ENCODE measurements at regions not wholly inside any gene's neighbourhood (a gene's known extent, or its start where the extent isn't known, plus 50 kb on each side); places are given as distances from the start of the nearest gene placed in this dataset.
"Not testable (repeated sequence)": the region's sequence is repeated elsewhere in the genome, so short reads cannot be mapped to it uniquely, and the experiment has no call there.

DNA sequence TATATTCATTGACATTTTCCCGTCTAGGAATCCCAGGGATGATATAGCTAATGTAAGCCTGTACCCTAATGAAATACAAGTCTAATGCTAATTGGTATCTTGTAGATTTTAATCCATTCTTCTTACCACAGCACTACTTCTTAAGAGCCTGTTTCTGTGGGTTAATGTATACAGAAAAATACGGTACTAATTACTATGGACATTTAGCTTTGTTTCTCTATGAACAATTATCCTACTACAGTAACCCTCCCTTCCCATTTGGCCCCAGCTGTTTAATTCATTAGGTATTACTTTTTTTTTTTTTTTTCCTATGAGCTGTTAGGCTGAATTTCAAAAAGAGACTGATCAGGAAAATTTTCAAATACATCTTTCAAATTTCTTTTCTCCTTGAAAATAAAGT lies 245.1 kb upstream of the SLC7A11 start:
- DNase-seq = no peak

DNA sequence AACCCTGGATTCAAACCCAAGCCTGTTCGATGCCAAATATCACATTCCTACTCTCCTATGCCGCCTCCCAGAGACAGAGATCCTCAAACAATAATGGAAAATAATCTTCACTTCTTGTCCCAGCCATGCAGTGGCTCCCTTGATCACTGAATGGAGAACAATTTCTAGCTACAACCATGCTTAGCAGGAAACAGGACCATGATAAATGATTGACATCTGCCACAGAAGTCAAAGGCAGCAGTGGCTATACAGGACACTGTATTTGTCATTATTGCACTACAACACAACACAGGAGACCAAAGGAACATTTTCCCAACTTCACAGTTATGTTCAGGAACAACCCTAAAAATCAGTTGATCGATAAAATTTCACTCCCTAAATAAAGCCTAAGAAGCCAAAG lies 243.3 kb upstream of the SLC7A11 start:
- DNase-seq = no peak

DNA sequence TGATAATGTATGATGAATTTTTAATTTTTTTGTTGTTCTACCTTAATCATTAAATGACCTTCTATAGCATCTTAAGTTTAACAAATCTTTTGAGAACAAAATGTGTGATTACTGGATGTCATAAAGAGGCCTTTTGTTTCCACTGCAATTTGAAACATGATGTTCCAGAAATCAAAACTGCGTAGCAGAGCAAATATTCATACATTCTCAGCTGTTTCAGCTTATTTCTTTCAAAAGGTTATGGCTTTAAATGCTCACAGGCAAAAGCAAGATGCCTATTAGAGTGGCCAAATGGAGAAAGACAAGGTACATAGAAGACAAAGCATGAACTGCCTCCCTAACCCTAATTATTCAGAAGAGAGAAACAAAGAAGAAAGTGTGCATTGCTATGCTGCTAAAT lies 233.0 kb upstream of the SLC7A11 start:
- no peak for DNase-seq

DNA sequence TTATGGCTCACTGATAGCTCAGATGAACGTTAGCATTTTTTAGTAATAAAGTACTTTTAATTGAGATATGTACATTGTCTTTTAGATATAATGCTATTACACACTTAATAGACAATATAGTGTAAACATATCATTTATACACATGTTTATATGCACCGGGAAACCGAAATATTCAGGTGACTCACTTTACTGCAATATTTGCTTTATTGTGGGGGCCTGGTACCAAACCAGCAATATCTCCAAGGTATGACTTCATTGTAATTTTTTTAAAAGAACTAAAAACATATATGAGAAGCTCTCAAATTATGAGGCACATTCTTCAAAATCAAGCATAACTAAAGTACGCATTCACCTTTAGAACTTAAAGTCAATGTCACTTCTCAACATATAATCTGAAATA lies 231.2 kb upstream of the SLC7A11 start:
- no peak for DNase-seq

DNA sequence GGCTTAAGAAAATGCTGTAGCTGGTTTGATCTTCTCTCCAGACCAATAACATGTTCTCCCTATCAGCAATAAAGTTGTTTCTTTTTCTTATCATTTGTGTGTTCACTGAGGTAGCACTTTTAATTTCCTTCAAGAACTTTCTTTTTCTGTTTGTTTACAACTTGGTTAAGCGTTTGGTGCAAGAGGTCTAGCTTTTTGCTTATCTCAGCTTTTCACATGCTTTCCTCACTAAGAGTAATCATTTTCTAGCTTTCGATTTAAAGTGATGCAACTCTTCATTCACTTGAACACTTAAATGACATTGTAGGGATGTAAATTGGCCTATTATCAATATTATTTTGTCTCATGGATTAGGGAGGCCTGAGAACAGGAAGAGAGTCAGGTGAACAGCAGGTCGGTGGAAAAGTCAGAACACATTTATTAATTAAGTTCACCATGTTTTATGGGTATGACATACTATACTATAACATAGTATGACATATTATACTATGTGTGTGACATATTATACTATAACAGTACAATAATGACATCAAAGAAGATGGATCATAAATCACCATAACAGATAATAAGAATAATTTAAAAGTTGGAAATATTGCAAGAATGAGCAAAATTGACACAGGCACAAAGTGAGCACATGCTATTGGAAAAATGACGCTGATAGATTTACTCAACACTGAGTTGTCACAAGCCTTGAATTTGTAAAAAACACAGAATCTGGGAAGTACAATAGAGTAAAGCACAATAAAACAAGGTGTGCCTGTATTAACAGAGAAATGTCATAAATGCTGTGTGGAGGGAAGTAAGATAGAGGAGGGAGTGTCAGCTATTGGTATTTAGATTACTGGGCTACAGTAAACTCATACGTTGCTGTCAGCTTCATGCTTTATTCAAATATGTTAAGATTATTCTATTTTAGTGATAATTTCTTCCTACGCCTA lies 218.6 kb upstream of the SLC7A11 start:
- no peak for DNase-seq

DNA sequence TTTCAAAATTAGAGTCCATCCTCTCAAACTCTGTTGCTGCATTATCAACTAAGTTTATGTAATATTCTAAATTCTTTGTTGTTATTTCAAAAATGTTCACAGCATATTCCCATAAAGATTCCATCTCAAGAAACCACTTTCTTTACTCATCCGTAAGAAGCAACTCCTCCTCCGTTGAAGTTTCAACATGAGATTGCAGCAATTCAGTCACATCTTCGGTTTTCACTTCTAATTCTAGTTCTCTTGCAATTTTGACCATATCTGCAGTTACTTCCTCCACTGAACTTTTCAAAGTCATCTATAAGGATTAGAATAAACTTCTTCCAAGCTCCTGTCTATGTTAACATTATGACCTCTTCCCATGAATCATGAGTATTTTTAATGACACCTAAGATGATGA lies 216.6 kb upstream of the SLC7A11 start:
- no peak for DNase-seq

DNA sequence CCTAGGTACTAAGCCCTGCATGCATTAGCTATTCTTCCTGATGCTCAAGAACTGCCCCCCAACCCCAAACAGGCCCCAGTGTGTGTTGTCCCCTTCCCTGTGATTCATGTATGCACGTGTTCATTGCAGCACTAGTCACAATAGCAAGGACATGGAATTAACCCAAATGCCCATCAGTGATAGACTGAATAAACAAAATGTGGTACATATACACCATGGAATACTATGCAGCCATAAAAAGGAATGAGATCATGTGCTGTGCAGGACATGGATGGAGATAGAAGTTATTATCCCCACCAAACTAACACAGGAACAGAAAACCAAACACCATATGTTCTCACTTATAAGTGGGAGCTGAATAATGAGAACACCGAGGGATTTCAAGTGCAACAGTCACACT lies 214.2 kb upstream of the SLC7A11 start:
- DNase-seq = not testable (repeated sequence)

DNA sequence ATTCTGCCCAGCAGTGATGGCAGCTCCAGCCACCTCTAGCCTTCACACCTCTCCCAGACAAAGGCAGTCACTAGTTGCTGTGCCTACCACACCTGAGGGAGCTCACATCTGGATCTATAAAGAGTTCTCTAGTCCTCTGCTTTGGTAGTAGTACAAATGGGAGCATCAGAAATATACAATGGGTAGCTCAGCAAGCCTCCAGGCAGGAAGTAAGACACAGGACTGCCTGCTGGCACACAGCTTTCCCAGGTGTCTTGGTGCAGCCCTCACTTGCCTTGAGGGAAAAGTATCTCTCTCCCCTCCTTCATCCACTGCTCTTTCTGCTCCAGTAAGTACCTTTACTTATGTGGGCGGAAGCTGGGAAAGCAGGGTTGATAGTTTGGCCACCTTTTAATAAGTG lies 212.9 kb upstream of the SLC7A11 start:
- no peak for DNase-seq

DNA sequence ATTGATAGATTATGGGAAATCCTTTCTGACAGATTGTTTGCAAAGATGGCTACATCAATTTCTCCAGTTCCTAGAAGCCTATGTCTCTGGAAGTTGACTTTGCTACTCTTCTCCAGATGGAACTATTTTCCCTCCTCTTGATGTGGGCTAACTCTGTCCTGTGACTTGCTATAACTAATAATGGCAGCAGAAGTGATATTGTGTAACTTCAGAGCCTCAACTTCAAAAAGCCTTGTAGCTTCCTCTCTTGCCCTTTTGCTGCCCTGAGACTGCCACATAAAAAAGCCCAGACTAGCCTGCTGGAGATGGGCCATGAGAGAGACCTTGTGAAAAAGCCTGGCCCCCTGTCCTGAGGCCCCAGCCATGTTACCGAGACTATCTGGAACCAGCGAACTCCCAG lies 210.7 kb upstream of the SLC7A11 start:
- DNase-seq = no peak

DNA sequence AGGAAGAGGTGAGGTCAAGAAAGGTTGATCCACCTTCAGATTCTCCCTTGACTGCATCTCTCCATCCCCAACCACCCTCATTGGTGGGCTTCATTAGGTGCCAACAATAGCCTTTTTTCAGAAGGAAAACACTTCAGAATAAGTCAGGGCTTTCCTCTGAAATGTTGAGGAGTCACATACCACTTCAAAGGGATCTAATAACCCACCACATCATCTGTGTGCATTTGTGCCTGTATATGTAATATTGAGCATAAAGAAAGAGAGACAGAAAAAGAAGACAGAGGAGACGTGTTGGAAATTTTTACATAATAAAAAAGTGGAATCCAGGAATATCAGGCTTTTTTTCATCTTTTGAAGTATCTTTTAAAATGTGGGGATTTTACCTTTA lies 209.1 kb upstream of the SLC7A11 start:
- DNase-seq = no peak

DNA sequence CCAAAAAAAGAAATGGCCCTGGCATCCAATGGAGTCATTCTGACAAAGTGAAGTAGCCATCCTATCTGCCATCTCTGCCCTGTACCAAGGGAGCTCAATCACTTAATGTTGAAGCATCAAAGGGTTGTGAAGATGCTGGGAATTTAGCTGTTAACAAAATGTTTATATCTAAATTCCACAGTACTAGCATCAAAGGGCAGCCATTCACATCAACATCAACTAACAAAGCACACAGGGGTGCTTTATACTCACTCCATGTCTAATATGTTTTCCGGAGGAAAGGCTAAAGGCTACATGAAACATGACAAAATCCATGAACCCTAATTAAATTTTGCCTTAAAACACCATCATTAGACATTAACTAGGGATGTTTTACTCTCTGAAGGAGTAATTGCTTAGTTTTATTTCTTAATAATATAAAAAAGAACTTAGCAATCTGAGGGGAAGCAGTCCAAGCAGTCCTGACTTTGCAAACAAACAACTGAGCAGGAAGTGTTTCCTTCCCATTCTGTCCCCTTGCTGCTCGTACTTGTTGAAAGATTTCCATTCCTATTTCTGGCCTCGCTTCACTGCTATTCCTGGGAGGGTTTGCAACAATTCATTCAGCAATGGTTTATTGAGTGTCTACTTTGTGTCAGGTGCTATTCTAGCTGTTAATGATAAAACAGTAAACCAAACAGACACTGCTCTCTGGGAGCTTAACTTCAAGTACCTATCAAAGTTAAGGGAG lies 208.6 kb upstream of the SLC7A11 start:
- no peak for DNase-seq

DNA sequence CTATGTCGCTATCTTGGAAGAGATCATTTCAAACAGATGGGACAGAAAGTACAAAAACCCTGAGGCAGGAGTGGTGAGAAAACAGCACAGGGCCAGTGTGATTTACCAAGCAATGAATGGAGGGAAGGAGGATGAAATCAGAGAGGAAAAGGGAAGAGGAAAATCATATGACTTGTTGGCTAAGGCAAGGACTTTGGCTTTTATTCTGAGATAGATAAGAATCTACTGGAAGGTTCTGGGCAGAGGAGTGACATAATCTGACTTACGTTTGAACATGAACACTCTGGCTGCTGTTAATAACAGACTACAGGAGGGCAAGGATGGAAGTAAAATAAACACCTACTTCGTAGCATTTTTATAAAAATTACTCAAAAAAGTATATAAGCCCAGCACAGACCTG lies 207.8 kb upstream of the SLC7A11 start:
- no peak for DNase-seq

DNA sequence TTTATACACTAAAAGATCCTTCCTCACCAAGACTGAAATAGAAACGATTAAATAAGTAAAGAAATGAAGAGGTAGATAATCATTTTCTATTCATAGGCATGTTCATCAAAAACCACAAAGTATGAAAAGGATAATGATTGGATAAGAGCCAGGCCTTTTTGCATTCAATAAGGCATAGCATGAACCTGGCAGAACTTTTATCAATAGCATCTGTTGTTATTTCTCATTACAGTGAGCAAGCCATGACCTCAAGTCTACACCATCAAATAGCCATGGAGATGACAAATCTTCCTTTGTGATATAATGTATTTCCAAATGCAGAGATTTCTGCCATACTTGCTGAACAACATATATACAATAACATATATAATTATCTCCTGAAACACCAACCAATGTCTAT lies 206.0 kb upstream of the SLC7A11 start:
- DNase-seq = no peak

DNA sequence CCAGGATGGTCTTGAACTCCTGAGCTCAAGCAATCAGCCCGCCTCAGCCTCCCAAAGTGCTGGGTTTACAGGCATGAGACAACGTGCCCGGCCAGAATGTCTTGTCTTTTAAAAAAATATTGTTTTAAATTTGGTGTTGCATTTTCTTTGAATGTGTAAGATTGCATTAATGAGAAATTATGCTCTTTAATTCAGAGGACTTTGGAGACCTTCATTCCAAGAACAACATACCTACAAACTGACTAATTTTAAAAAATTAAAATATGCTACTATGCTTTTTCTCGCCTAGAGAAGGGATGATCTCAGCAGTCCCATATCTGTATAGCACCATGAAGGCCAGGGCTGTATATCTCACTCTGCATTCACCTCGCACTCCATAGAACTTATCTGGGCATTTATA lies 204.3 kb upstream of the SLC7A11 start:
- no peak for DNase-seq

DNA sequence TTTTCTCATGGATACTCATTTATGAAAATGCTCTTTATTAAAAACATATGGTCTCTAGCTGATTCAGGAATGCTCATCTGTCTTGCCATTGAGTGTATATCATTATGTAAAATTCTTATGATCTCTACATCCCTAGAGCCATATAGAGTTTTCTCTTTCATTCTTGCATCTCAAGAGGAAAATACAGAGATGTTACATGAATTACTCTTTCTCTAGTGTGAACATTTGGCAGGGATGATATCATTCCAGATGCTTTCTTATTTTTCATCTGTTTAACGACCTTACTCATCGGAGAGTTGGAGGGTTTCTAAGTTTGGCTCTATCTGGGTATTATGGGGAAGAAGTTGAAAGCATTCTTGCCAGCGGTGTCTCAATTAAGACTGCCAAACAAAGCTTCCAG lies 202.9 kb upstream of the SLC7A11 start:
- DNase-seq = no peak

DNA sequence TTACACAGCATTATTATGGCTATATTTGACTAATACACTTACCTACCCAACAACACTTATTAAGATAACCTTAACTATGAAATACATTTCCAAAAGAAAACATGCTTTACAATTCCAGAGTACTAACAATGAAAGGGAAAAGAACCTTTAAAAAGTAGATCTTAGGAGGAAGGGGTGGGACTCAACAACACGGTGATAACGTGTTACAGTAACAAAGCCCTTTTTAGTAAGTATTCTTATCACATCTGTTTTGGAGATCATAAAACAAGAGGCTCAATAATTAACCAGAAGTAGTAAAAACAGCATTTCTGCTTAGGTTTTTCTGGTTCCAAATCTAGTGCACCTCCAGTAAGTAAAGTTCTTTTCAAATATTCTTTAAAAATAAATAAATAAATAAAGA lies 202.1 kb upstream of the SLC7A11 start:
- no peak for DNase-seq

DNA sequence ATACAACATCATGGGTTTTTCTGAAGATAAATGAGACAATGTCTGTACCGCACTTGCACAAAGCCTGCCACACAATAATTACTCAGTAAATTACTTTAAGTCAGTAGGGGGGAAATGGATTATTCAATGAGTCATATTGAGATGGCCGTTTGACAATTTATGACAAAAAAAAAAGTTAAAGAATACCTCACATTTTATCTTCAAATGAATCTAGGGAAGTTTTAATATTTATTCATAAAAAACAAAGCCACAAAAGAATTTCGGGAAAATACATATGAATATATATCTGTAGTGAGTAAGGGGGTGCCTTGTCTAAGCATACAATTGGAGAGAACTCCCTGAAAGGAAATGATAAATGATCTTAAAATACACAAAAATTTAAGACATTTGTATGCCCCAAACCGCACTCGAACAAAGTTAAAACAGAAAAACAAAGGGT lies 197.0 kb upstream of the SLC7A11 start:
- no peak for DNase-seq

DNA sequence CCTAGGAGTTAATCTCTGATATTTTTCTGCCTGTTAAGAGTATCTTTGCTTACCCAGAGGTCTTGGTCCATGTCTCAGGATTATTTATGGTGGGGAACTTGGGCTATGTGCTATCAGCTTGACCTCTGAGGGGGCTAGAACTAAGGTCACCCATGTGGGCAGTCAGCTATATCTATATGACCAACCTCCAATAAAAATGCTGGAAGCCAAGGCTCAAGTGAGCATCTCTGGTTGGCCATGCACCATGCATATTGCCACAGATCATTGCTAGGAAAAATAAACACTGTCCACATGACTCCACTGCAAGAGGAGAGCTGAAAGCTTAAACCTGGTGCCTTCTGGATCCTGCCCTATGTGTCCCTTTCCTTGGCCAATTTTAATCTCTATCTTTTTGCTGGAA lies 196.5 kb upstream of the SLC7A11 start:
- DNase-seq = no peak

DNA sequence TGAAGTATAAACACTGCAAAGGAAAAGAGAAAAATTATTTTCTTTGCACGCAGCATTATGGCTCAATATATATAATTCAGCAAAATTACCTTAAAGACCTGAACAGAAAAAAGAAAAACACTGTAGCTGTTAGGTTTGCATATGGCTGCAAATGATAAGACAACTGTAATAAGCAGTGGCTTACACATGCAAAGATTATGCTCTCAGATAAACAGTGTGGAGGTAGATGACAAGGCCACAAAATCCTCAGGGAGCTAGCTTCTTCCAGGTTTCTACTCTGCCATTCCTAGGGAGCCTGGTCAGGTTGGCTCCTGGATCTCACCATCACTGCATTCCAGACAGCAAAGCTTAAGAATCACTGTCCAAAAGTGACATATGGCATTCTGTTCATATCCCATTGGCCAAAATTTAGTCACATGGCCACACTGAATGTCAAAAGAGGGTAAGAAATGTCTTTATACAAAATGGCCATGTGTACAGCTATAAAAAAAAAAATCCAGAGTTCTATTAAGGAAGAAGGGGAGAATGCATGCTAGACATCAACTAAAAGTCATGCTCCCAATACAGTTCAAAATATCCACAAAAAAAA lies 195.2 kb upstream of the SLC7A11 start:
- DNase-seq = no peak

DNA sequence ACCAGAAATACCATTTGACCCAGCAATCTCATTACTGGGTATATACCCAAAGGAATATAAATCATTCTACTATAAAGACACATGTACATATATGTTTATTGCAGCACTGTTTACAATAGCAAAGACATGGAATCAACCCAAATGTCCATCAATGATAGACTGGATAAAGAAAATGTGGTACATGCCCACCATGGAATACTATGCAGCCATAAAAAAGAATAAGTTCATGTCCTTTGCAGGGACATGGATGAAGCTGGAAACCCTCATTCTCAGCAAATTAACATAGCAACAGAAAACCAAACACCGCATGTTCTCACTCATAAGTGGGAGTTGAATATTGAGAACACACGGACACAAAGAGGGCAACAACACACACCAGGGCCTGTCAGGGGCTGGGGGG lies 193.6 kb upstream of the SLC7A11 start:
- not testable (repeated sequence) for DNase-seq

DNA sequence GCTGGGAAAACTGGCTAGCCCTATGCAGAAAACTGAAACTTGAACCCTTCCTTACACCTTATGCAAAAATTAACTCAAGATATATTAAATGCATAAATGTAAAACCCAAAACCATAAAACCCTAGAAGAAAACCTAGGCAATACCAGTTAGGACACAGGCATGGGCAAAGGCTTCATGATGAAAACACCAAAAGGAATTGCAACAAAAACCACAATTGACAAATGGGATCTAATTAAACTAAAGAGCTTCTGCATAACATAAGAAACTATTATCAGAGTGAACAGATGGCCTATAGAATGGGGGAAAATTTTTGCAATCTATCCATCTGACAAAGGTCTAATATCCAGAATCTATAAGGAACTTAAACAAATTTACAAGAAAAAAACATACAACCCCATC lies 192.9 kb upstream of the SLC7A11 start:
- not testable (repeated sequence) for DNase-seq

DNA sequence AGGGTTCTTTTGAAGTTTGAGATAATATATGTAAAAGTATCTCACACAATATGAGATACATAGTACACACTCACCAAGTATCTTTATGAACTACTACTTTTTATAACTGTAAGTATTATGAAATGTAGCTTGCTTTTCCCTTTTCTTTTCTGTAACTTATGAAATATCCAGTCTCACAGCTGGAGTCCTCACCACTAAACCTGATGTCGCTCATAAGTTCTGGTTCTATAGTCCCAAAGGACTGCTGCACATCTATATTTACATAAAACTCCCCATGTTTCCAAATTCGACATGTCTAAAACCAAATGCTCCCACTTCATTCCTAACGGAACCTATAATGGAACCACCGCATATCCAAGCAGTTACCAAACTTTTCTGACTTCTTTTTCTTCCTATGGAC lies 186.5 kb upstream of the SLC7A11 start:
- no peak for DNase-seq

DNA sequence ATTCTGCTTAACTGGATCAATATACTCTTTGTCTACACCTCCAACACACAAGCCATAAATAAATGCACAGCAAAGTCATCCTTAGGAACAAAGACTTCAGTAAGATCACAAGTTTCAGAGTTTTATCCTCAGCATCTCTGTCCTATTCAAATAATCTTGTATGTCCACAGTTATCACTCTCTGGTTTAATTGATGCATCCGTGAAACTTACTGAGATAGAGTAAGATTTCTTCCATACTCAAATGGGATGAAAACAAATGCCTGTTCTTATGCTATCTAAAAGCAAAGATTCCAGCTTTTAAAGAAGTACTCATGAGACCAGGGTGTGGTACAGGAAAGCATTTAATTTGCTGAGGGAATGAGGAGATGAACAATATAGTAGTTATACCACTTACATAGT lies 184.6 kb upstream of the SLC7A11 start:
- DNase-seq = no peak

DNA sequence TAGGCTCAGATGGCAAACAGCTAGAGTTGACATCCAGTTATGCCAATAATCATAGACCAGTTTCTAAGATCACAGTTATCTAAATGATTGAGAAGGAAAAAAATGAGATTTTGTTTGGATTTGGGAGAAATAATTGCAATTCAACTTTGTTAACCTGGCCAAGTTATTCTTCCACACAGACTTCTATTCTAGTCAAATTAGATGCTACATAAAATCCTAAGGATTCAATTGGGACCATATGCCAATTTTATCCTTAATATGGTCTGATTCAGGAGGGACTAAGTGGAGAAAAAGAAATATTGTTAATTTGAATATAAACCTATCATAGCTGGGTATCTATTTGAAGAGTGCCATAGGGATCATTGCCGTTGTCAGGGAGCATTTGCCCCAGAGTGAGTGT lies 178.3 kb upstream of the SLC7A11 start:
- DNase-seq = no peak

Data from CD4-positive, alpha-beta T cell treated with Interferon gamma for 1 hour (primary cell).